ENCODE measurements at regions not wholly inside any gene's neighbourhood (a gene's known extent, or its start where the extent isn't known, plus 50 kb on each side); places are given as distances from the start of the nearest gene placed in this dataset.

DNA sequence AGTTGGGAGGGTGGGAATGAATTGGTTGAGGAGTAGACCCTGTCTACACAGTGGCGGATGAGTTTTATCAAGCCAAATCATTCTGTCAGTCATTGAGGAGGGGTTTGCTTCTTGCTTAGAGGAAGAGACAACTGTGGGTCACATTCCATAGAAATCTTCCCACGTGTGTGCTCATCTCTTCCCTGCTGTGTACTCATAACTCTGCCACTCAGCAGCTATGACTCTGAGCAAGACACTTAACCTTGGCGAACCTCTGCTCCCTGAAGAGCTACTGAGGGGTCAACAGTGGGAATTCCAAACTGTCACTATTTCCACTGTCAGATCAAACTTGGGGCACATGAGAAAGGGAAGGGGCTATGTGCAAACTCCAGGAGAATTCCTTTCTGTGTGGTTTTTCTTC is 72.6 kb upstream of the COX10 start:
- no peak for TF ChIP-seq RAD21 (IDR thresholded peaks at IDR 0.05; ENCODE audit: low read depth)
- no peak for TF ChIP-seq EP300 (IDR thresholded peaks at IDR 0.05; ENCODE audit: borderline replicate concordance)
- TF ChIP-seq TAF1 (IDR thresholded peaks at IDR 0.05; ENCODE audit: low read depth), result no peak
- no peak for TF ChIP-seq EGR1 (IDR thresholded peaks at IDR 0.05)
- TF ChIP-seq TEAD4 (IDR thresholded peaks at IDR 0.05), result no peak
- TF ChIP-seq, protein P1, sequence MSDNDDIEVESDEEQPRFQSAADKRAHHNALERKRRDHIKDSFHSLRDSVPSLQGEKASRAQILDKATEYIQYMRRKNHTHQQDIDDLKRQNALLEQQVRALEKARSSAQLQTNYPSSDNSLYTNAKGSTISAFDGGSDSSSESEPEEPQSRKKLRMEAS (IDR thresholded peaks at IDR 0.05), result no peak
- no peak for TF ChIP-seq CEBPB (IDR thresholded peaks at IDR 0.05)
